Activated CD8-positive, alpha-beta memory T cell treated with anti-CD3 and anti-CD28 coated beads for 36 hours (primary cell): ENCODE measurements at regions not wholly inside any gene's neighbourhood (a gene's known extent, or its start where the extent isn't known, plus 50 kb on each side); places are given as distances from the start of the nearest gene placed in this dataset.
"Not testable (repeated sequence)": the region's sequence is repeated elsewhere in the genome, so short reads cannot be mapped to it uniquely, and the experiment has no call there.

ENCODE experiments used
- CTCF ChIA-PET: fragments of 350-600 bp; sonication (Branson Sonifier 250); formaldehyde crosslinking; loops from one replicate; lab custom pipeline; 2021; ENCODE audit warnings: antibody characterized with exemption; lab: Charles Lee
- POLR2A ChIA-PET: fragments of 350-600 bp; sonication (Branson Sonifier 250); formaldehyde crosslinking; loops from one replicate; lab custom pipeline; 2021; ENCODE audit warnings: antibody characterized with exemption; lab: Charles Lee

- POLR2A ChIA-PET, result no interaction called here
- CTCF ChIA-PET, result no interaction called here
Observed at GRCh38 chr2:8331068-8331467, 350.8 kb upstream of the ID2 start.

- CTCF ChIA-PET, result no interaction called here
- POLR2A ChIA-PET, result no interaction called here
Observed at GRCh38 chr2:8332646-8333045, 349.2 kb upstream of the ID2 start.

DNA sequence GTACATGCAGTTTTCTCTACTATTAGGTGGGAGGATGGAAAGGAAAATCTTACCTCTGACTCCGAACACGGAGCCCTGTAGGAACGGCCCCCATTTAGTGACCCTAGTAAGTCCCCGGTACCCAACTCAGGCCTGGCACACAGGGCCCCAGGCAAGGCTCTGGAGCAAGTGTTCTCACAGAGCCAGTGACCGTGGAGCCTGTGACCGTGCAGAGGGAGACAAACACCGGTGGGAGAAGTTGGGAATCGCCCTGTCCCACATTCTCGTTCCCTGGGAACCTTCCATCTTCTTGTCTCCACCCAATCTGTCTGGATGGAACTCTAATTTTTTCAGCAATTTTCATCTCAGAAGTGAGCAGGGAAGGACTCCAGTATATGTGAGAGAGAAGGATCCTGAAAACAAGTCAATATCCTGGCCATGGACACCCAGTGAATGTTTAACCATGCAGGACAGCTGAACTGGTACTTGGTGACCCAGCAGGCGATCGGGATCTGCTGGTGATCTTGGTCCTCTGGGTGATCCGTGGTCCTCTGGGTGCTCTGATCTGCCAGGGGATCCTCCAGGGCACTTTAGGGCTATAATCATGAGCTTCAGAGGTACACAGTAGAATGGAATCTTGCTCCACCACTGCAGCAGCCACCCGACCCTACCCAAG is 348.6 kb upstream of the ID2 start:
- CTCF ChIA-PET, result no interaction called here
- POLR2A ChIA-PET, result no interaction called here

DNA sequence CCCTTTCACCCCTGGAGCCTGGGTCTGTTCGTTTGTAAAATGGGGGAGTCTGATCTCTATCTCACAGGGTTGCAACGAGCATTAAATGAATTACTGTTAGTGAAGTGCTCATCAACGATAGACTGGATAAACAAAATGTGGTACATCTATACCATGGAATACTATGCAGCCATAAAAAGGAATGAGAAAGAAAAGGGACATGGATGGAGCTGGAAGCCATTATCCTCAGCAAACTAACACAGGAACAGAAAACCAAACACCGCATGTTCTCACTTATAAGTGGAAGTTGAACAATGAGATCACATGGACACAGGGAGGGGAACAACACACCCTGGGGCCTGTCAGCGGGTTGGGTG is 348.0 kb upstream of the ID2 start:
- POLR2A ChIA-PET, CTCF ChIA-PET: not testable (repeated sequence)

- CTCF ChIA-PET, result interaction anchor here (0.6 kb wide), 1 partner anchor 49 kb away, joined by 4 read pairs; no protein-coding TSS in a partner anchor
- POLR2A ChIA-PET, result no interaction called here
Observed at GRCh38 chr2:8334866-8335325, 347.0 kb upstream of the ID2 start.

DNA sequence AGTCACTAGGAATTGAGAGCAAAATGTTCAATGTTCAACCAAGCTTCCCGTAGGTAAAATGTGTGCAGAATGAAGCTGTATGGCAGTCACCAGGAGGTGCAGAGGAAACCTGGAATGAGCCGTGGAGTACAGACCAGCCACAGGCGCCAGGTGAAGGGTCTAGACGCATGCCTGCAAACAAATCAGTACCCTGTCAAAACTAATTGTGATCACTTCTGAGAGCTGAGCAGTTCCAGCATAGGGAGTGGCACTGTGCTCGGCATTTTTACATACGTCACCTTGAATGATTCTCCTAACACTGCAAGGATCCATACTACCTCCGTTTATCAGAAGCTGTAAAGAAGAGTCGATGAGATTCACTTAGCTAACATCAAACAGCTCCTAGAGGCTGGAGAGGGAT is 346.1 kb upstream of the ID2 start:
- POLR2A ChIA-PET, result interaction anchor here (1.3 kb wide), 1 partner anchor 346 kb away, joined by 3 read pairs; the partner anchor contains the start of gene ID2
- CTCF ChIA-PET, result interaction anchor here (0.6 kb wide), 1 partner anchor 50 kb away, joined by 4 read pairs; no protein-coding TSS in a partner anchor

DNA sequence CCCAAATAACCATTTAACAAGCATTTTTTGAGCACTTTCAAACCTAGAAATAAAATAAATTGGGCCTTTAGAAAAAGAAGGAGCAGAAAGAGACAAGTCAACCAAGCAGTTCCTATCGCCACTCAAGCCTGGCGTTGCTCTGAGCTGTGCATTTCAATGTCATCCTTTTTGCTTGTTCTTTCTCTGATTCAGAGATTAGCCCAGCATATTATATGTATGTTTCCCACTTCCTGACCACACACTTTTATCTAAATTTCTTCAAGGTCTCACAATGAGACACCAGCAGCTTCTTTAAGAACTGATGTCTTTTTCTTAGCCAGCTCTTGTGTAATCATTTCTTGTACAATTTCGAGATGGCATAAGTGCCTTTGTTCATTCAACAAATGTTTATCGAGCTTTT is 344.5 kb upstream of the ID2 start:
- CTCF ChIA-PET, result no interaction called here
- POLR2A ChIA-PET, result interaction anchor here (0.7 to 1.2 kb wide), 2 partner anchors 9 to 179 kb away, joined by 4 to 5 read pairs; no protein-coding TSS in a partner anchor

- POLR2A ChIA-PET, result no interaction called here
- CTCF ChIA-PET, result no interaction called here
Observed at GRCh38 chr2:8342407-8342806, 339.4 kb upstream of the ID2 start.

DNA sequence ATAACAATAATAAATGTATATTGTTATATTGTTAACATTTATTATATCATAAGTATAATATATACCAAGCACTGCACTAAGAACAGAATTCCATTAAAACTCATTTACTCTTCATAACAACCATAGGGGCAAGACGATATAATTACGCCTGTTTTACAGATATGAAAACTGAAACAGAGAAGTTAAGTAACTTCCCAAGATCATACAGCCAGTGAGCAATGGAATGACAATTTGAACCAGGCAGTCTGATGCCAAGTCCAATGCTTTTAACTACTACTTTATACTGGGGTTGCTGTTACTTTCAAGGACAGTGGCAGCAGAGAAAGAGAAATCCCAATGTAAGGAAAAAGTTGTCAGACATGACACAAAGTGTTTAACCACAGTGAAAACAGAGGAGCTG is 338.8 kb upstream of the ID2 start:
- CTCF ChIA-PET, result no interaction called here
- POLR2A ChIA-PET, result no interaction called here

GRCh38 chr2:8344144-8345097 is 337.4 kb upstream of the ID2 start:
- POLR2A ChIA-PET, result no interaction called here
- CTCF ChIA-PET, result no interaction called here

DNA sequence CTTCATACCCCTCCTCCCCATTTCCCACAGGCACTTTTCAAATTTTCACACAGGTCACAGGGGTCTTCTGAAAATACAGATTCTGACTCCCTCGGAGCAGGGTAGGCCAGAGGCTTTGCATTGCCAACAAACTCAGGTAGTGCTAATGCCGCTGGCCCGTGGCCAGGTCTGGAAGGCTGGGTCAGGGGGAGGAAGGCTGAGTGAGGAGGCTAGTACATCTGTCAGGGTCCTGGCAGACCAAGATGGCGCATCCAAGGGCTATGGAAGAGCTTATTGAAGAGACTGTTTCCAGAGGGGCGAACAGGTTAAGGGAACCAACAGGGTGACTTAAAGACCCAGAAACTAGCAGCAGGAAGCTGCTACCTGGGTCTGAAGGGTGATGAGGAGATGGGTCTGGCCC is 336.7 kb upstream of the ID2 start:
- ChIA-PET POLR2A (no interaction called here), CTCF (interaction anchor here (0.6 kb wide), 1 partner anchor 198 kb away, joined by 3 read pairs; no protein-coding TSS in a partner anchor)

GRCh38 chr2:8346208-8346607 is 335.6 kb upstream of the ID2 start:
- ChIA-PET POLR2A (interaction anchor here (0.5 to 0.6 kb wide), 2 partner anchors 9 to 62 kb away, joined by 4 to 5 read pairs; no protein-coding TSS in a partner anchor), CTCF (interaction anchor here (0.5 kb wide), 1 partner anchor 68 kb away, joined by 3 read pairs; no protein-coding TSS in a partner anchor)

DNA sequence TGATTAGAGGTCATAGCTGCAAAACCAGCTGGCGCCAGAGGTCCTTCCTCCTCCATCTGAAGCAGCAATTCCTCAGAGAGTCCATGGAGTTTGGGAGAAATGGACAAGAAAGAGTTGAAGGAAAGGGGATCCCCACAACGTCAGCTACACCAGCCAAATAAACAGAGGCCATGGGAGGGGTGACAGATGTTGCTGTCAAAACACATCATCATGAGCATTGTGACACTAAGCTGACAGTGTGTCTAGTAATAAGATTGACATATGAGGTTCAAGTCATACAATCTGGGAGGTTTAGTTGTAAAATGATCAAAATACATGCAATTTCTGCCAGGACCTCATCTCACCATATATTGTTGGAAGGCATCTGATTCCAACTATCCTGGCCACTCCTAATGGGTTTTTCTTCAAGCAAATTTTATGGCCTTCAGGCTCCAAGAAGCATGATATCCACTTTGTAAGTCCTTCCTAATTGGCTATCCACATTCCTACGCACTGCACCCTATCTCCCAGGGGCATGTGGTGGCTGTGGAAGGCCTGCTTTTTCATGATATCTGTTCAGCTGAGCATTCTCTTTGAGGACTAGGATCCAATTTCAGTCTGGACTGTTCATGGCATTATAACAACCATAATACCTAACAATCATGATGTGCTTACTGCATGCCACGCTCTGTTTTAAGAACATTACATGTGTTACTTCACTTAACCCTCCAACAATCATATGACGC is 335.0 kb upstream of the ID2 start:
- POLR2A ChIA-PET, result interaction anchor here (0.5 kb wide), 1 partner anchor 62 kb away, joined by 5 read pairs; no protein-coding TSS in a partner anchor

GRCh38 chr2:8348911-8349310 is 332.9 kb upstream of the ID2 start:
- CTCF ChIA-PET, result not testable (repeated sequence)

More for the DNA sequence above, 335.0 kb upstream of the ID2 start:
- CTCF ChIA-PET, result no interaction called here

GRCh38 chr2:8352296-8352695 is 329.6 kb upstream of the ID2 start:
- POLR2A ChIA-PET, result no interaction called here
- CTCF ChIA-PET, result no interaction called here

More at GRCh38 chr2:8348911-8349310, 332.9 kb upstream of the ID2 start:
- POLR2A ChIA-PET, result not testable (repeated sequence)

- ChIA-PET POLR2A (no interaction called here), CTCF (no interaction called here)
Observed at GRCh38 chr2:8352989-8353388, 328.9 kb upstream of the ID2 start.

- POLR2A ChIA-PET, result no interaction called here
- CTCF ChIA-PET, result no interaction called here
Observed at GRCh38 chr2:8355102-8355859, 326.6 kb upstream of the ID2 start.

DNA sequence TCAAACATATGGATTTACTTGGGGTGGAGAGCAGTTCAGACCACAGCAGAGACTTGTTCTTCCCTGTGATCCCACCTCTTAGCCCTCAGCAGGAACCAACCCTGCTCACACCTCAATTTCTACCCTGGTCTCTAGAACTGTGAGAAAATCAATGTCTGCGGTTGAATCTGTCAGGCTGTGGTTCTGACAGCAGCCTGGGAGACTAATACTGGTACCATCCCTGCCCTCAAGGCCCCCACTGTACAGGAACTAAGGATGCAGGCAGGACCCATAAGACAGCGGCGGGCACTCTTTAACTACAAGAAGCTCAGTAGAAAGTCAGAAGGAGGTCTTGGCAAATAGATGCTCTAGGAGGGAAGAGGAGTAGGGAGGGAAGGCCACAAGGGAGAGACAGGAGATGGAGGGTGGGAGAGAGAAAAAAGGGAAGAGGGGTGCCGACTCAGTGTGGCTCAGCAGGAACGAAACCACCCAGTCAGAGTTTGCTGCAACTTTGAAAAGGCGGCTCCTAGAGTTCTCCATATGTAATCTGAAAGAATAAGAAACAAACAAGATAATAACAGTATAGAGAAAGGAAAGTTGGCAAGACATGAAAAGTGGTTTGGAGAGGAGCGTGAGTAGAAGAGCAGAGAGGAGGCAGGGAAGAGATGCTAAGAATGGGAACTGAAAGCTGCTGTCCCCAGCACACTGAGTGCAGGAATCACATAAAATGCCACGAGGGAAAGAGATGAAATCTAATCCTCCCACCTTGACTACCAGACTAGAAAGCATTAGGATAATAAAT is 323.9 kb upstream of the ID2 start:
- POLR2A ChIA-PET, result no interaction called here

More for the DNA sequence above, 323.9 kb upstream of the ID2 start:
- CTCF ChIA-PET, result no interaction called here
